Liver (tissue), 3 donors: ENCODE measurements at regions not wholly inside any gene's neighbourhood (a gene's known extent, or its start where the extent isn't known, plus 50 kb on each side); places are given as distances from the start of the nearest gene placed in this dataset.

ENCODE experiments used
- ATF3 ChIP-seq: IDR thresholded peaks from 2 replicates; pipeline ENCODE4 v1.6.1; 2016; ENCODE audit warnings: antibody characterized with exemption
- EGR1 ChIP-seq, 2 donors: IDR thresholded peaks; 2 replicates each; pipeline ENCODE4 v1.6.1; 2016 to 2018; ENCODE audit warnings: antibody characterized with exemption in 2 of 2, low read depth in 2 of 2
- FOXA1 ChIP-seq: IDR thresholded peaks from 2 replicates; pipeline ENCODE4 v1.6.1; 2016; ENCODE audit warnings: antibody characterized with exemption
- FOXA2 ChIP-seq: IDR thresholded peaks from 2 replicates; pipeline ENCODE4 v1.6.1; 2016; ENCODE audit warnings: antibody characterized with exemption
- JUND ChIP-seq, 2 donors: IDR thresholded peaks; 2 replicates each; pipeline ENCODE4 v1.6.1; 2016; ENCODE audit warnings: antibody characterized with exemption in 2 of 2
- RAD21 ChIP-seq, 2 donors: IDR thresholded peaks; 2 replicates each; pipeline ENCODE4 v1.6.1; 2016; ENCODE audit warnings: antibody characterized with exemption in 2 of 2, mild to moderate bottlenecking in 2 of 2
- REST ChIP-seq: IDR thresholded peaks from 2 replicates; pipeline ENCODE4 v1.6.1; 2016; ENCODE audit warnings: antibody characterized with exemption, mild to moderate bottlenecking
- RXRA ChIP-seq, 2 donors: IDR thresholded peaks; 2 replicates each; pipeline ENCODE4 v1.6.1; 2017 to 2018; ENCODE audit warnings: antibody characterized with exemption in 2 of 2, mild to moderate bottlenecking in 1 of 2
- SP1 ChIP-seq: IDR thresholded peaks from 2 replicates; pipeline ENCODE4 v1.6.1; 2018; ENCODE audit warnings: antibody characterized with exemption, mild to moderate bottlenecking
- TAF1 ChIP-seq: conservative IDR thresholded peaks from 2 replicates; pipeline ENCODE4 v1.6.1; 2016; ENCODE audit warnings: antibody characterized with exemption, mild to moderate bottlenecking
- YY1 ChIP-seq: IDR thresholded peaks from 2 replicates; pipeline ENCODE4 v1.6.1; 2016; ENCODE audit warnings: antibody characterized with exemption, mild to moderate bottlenecking
- TF ChIP-seq, protein P1 (sequence below): fragments of 150-350 bp; IDR thresholded peaks from 2 replicates; pipeline ENCODE4 v1.5.1; 2017; ENCODE audit warnings: improper control_type of control experiment, low read depth, low read length; ENCODE audit not compliant: missing input control
- TF ChIP-seq, protein P2 (sequence below): IDR thresholded peaks from 2 replicates; pipeline ENCODE4 v1.6.1; 2016; ENCODE audit warnings: antibody characterized with exemption
- donor health status: healthy.
- donor health status: healthy.

- no peak for TF ChIP-seq SP1
- TF ChIP-seq, protein P1, sequence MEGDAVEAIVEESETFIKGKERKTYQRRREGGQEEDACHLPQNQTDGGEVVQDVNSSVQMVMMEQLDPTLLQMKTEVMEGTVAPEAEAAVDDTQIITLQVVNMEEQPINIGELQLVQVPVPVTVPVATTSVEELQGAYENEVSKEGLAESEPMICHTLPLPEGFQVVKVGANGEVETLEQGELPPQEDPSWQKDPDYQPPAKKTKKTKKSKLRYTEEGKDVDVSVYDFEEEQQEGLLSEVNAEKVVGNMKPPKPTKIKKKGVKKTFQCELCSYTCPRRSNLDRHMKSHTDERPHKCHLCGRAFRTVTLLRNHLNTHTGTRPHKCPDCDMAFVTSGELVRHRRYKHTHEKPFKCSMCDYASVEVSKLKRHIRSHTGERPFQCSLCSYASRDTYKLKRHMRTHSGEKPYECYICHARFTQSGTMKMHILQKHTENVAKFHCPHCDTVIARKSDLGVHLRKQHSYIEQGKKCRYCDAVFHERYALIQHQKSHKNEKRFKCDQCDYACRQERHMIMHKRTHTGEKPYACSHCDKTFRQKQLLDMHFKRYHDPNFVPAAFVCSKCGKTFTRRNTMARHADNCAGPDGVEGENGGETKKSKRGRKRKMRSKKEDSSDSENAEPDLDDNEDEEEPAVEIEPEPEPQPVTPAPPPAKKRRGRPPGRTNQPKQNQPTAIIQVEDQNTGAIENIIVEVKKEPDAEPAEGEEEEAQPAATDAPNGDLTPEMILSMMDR: no peak
- TF ChIP-seq, protein P2, sequence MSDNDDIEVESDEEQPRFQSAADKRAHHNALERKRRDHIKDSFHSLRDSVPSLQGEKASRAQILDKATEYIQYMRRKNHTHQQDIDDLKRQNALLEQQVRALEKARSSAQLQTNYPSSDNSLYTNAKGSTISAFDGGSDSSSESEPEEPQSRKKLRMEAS: no peak
- no peak for TF ChIP-seq YY1
- no peak for TF ChIP-seq RXRA (IDR thresholded peaks at IDR 0.05)
- no peak for TF ChIP-seq RAD21 (IDR thresholded peaks at IDR 0.05)
- TF ChIP-seq TAF1: no peak
- TF ChIP-seq REST: no peak
- TF ChIP-seq EGR1 (IDR thresholded peaks at IDR 0.05; ENCODE audit: low read depth in 2 of 2): no peak
- TF ChIP-seq JUND (IDR thresholded peaks at IDR 0.05): no peak
- no peak for TF ChIP-seq FOXA1
- TF ChIP-seq ATF3: no peak
- no peak for TF ChIP-seq FOXA2
Observed at GRCh38 chrX:65586491-65586890, 51.9 kb upstream of the LAS1L start.
